Osteocyte (in vitro differentiated cells): ENCODE measurements at regions not wholly inside any gene's neighbourhood (a gene's known extent, or its start where the extent isn't known, plus 50 kb on each side); places are given as distances from the start of the nearest gene placed in this dataset.

Experiments
- DNase-seq: peaks from one replicate; pipeline ENCODE4 v3.0.0; 2021; ENCODE audit warnings: mixed read lengths; ENCODE audit not compliant: unreplicated experiment; ENCODE audit errors: extremely low spot score
- H3K27ac Mint-ChIP-seq: one replicate; pipeline ENCODE4 v1.8.0; 2021; ENCODE audit warnings: mild to moderate bottlenecking, mixed read lengths; ENCODE audit not compliant: unreplicated experiment
- H3K27me3 Mint-ChIP-seq: one replicate; pipeline ENCODE4 v1.8.0; 2021; ENCODE audit warnings: mixed read lengths; ENCODE audit not compliant: unreplicated experiment
- H3K36me3 Mint-ChIP-seq: one replicate; pipeline ENCODE4 v1.8.0; 2021; ENCODE audit warnings: mixed read lengths; ENCODE audit not compliant: unreplicated experiment
- H3K4me1 Mint-ChIP-seq: one replicate; pipeline ENCODE4 v1.8.0; 2021; ENCODE audit warnings: mixed read lengths; ENCODE audit not compliant: unreplicated experiment
- H3K4me3 Mint-ChIP-seq: one replicate; pipeline ENCODE4 v1.8.0; 2021; ENCODE audit warnings: mild to moderate bottlenecking, moderate library complexity, mixed read lengths; ENCODE audit not compliant: unreplicated experiment
- H3K9me3 Mint-ChIP-seq: one replicate; pipeline ENCODE4 v1.8.0; 2021; ENCODE audit warnings: mixed read lengths; ENCODE audit not compliant: unreplicated experiment
- CTCF ChIP-seq: fragments of 200-600 bp; sonication (generic); IDR thresholded peaks from 2 replicates; pipeline ENCODE4 v1.5.0; 2021; ENCODE audit warnings: antibody characterized with exemption, mild to moderate bottlenecking, moderate library complexity

- DNase-seq: no peak
- H3K4me1 Mint-ChIP-seq: peaks cover 34% of the 10 kb centered on the region
Measured at GRCh38 chr2:37454851-37455762, 110.7 kb downstream of the QPCT start.

GRCh38 chr2:37456479-37456878 is 112.0 kb downstream of the QPCT start:
- no peak overlapping the region for H3K27ac Mint-ChIP-seq
- H3K4me3 Mint-ChIP-seq: no peak overlapping the region
- peaks cover 48% of the 10 kb centered on the region for H3K4me1 Mint-ChIP-seq
- no peak for DNase-seq
- peaks cover 3% of the 10 kb centered on the region for H3K36me3 Mint-ChIP-seq
- H3K27me3 Mint-ChIP-seq: no peaks in the 10 kb centered on the region
- TF ChIP-seq CTCF: no peak
- H3K9me3 Mint-ChIP-seq: peaks cover 3% of the 10 kb centered on the region

More at GRCh38 chr2:37454851-37455762, 110.7 kb downstream of the QPCT start:
- Mint-ChIP-seq H3K9me3 (no peaks in the 10 kb centered on the region), H3K27ac (no peak overlapping the region), H3K27me3 (no peaks in the 10 kb centered on the region), H3K4me3 (no peak overlapping the region), H3K36me3 (peaks cover 3% of the 10 kb centered on the region)
- no peak for TF ChIP-seq CTCF

GRCh38 chr2:37457401-37457901 is 113.0 kb downstream of the QPCT start:
- Mint-ChIP-seq H3K4me1 (peaks cover 48% of the 10 kb centered on the region), H3K4me3 (peak overlapping the region; percentile 18), H3K27me3 (no peaks in the 10 kb centered on the region), H3K9me3 (peaks cover 3% of the 10 kb centered on the region), H3K27ac (peak overlapping the region; percentile 78), H3K36me3 (no peaks in the 10 kb centered on the region)
- no peak for DNase-seq
- TF ChIP-seq CTCF: no peak

- Mint-ChIP-seq H3K4me1 (peaks cover 48% of the 10 kb centered on the region), H3K27me3 (no peaks in the 10 kb centered on the region), H3K9me3 (peaks cover 3% of the 10 kb centered on the region), H3K4me3 (no peak overlapping the region), H3K36me3 (no peaks in the 10 kb centered on the region), H3K27ac (peak overlapping the region; percentile 78)
- TF ChIP-seq CTCF: no peak
- no peak for DNase-seq
Measured at GRCh38 chr2:37458133-37458532, 113.7 kb downstream of the QPCT start.
